ENCODE measurements at regions not wholly inside any gene's neighbourhood (a gene's known extent, or its start where the extent isn't known, plus 50 kb on each side); places are given as distances from the start of the nearest gene placed in this dataset.

GRCh38 chr4:89400287-89401035, 92.9 kb upstream of the GPRIN3 start:
- CTCF ChIA-PET, result no interaction called here
- TF ChIP-seq NFRKB (IDR thresholded peaks at IDR 0.05) (no peak), BHLHE40 (IDR thresholded peaks at IDR 0.05; ENCODE audit: borderline replicate concordance) (no peak), L3MBTL2 (conservative IDR thresholded peaks at IDR 0.05) (no peak), FOXK2 (IDR thresholded peaks at IDR 0.05) (no peak), CTBP1 (IDR thresholded peaks at IDR 0.05; ENCODE audit: borderline replicate concordance) (no peak), HDGF (IDR thresholded peaks at IDR 0.05; ENCODE audit: borderline replicate concordance) (no peak), SP1 (IDR thresholded peaks at IDR 0.05) (no peak), ARNT (IDR thresholded peaks at IDR 0.05) (no peak), ZNF384 (IDR thresholded peaks at IDR 0.05) (no peak), TARDBP (IDR thresholded peaks at IDR 0.05) (no peak), ELF4 (IDR thresholded peaks at IDR 0.05) (no peak), LEF1 (IDR thresholded peaks at IDR 0.05; ENCODE audit: borderline replicate concordance) (no peak), FOXA1 (IDR thresholded peaks at IDR 0.05) (no peak), PKNOX1 (IDR thresholded peaks at IDR 0.05) (no peak), SUZ12 (IDR thresholded peaks at IDR 0.05) (no peak), FOXM1 (IDR thresholded peaks at IDR 0.05; ENCODE audit: borderline replicate concordance) (no peak)
- no peak for DNase-seq (ENCODE audit: extremely low spot score)
- POLR2A ChIA-PET, result no interaction called here

- POLR2A ChIA-PET, result no interaction called here
- DNase-seq (ENCODE audit: extremely low spot score), result no peak
- TF ChIP-seq ARNT (IDR thresholded peaks at IDR 0.05) (no peak), FOXM1 (IDR thresholded peaks at IDR 0.05; ENCODE audit: borderline replicate concordance) (no peak), HDGF (IDR thresholded peaks at IDR 0.05; ENCODE audit: borderline replicate concordance) (no peak), CTBP1 (IDR thresholded peaks at IDR 0.05; ENCODE audit: borderline replicate concordance) (no peak), PKNOX1 (IDR thresholded peaks at IDR 0.05) (no peak)
- CTCF ChIA-PET, result no interaction called here
Measured at GRCh38 chr4:89398644-89399043, 91.0 kb upstream of the GPRIN3 start.

- DNase-seq (ENCODE audit: extremely low spot score), result no peak
- ChIA-PET POLR2A (no interaction called here), CTCF (no interaction called here)
- TF ChIP-seq SP1 (IDR thresholded peaks at IDR 0.05), result no peak
- no peak for TF ChIP-seq PKNOX1 (IDR thresholded peaks at IDR 0.05)
- TF ChIP-seq ZNF384 (IDR thresholded peaks at IDR 0.05), result no peak
- TF ChIP-seq FOXA1 (IDR thresholded peaks at IDR 0.05), result no peak
- TF ChIP-seq FOXK2 (IDR thresholded peaks at IDR 0.05), result no peak
- no peak for TF ChIP-seq SUZ12 (IDR thresholded peaks at IDR 0.05)
- TF ChIP-seq LEF1 (IDR thresholded peaks at IDR 0.05; ENCODE audit: borderline replicate concordance), result no peak
- no peak for TF ChIP-seq ELF4 (IDR thresholded peaks at IDR 0.05)
- TF ChIP-seq CTBP1 (IDR thresholded peaks at IDR 0.05; ENCODE audit: borderline replicate concordance), result no peak
- TF ChIP-seq ARNT (IDR thresholded peaks at IDR 0.05), result no peak
Measured at GRCh38 chr4:89398146-89398545, 90.5 kb upstream of the GPRIN3 start.

- CTCF ChIA-PET, result no interaction called here
- POLR2A ChIA-PET, result no interaction called here
- TF ChIP-seq BHLHE40 (IDR thresholded peaks at IDR 0.05; ENCODE audit: borderline replicate concordance), result no peak
- TF ChIP-seq ZNF384 (IDR thresholded peaks at IDR 0.05), result no peak
- TF ChIP-seq NFRKB (IDR thresholded peaks at IDR 0.05), result no peak
- no peak for TF ChIP-seq ARNT (IDR thresholded peaks at IDR 0.05)
- TF ChIP-seq FOXA1 (IDR thresholded peaks at IDR 0.05), result no peak
- no peak for TF ChIP-seq PKNOX1 (IDR thresholded peaks at IDR 0.05)
- no peak for TF ChIP-seq TARDBP (IDR thresholded peaks at IDR 0.05)
- TF ChIP-seq SP1 (IDR thresholded peaks at IDR 0.05), result no peak
- TF ChIP-seq HDGF (IDR thresholded peaks at IDR 0.05; ENCODE audit: borderline replicate concordance), result no peak
- no peak for TF ChIP-seq SUZ12 (IDR thresholded peaks at IDR 0.05)
- TF ChIP-seq FOXK2 (IDR thresholded peaks at IDR 0.05), result no peak
- no peak for TF ChIP-seq CTBP1 (IDR thresholded peaks at IDR 0.05; ENCODE audit: borderline replicate concordance)
- no peak for TF ChIP-seq FOXM1 (IDR thresholded peaks at IDR 0.05; ENCODE audit: borderline replicate concordance)
- TF ChIP-seq L3MBTL2 (conservative IDR thresholded peaks at IDR 0.05), result no peak
- TF ChIP-seq LEF1 (IDR thresholded peaks at IDR 0.05; ENCODE audit: borderline replicate concordance), result no peak
- TF ChIP-seq ELF4 (IDR thresholded peaks at IDR 0.05), result no peak
- DNase-seq (ENCODE audit: extremely low spot score), result no peak
Measured at GRCh38 chr4:89397441-89397840, 89.8 kb upstream of the GPRIN3 start.

GRCh38 chr4:89382439-89382838, 74.8 kb upstream of the GPRIN3 start:
- POLR2A ChIA-PET, result no interaction called here
- TF ChIP-seq FOXK2 (IDR thresholded peaks at IDR 0.05) (no peak), ZNF384 (IDR thresholded peaks at IDR 0.05) (no peak), ARNT (IDR thresholded peaks at IDR 0.05) (no peak), BHLHE40 (IDR thresholded peaks at IDR 0.05; ENCODE audit: borderline replicate concordance) (no peak), FOXM1 (IDR thresholded peaks at IDR 0.05; ENCODE audit: borderline replicate concordance) (no peak), CTBP1 (IDR thresholded peaks at IDR 0.05; ENCODE audit: borderline replicate concordance) (no peak), TARDBP (IDR thresholded peaks at IDR 0.05) (no peak), LEF1 (IDR thresholded peaks at IDR 0.05; ENCODE audit: borderline replicate concordance) (no peak), FOXA1 (IDR thresholded peaks at IDR 0.05) (no peak), HDGF (IDR thresholded peaks at IDR 0.05; ENCODE audit: borderline replicate concordance) (no peak), NFRKB (IDR thresholded peaks at IDR 0.05) (no peak), ELF4 (IDR thresholded peaks at IDR 0.05) (no peak), SP1 (IDR thresholded peaks at IDR 0.05) (no peak), L3MBTL2 (conservative IDR thresholded peaks at IDR 0.05) (no peak), SUZ12 (IDR thresholded peaks at IDR 0.05) (no peak), PKNOX1 (IDR thresholded peaks at IDR 0.05) (no peak)
- no peak for DNase-seq (ENCODE audit: extremely low spot score)
- CTCF ChIA-PET, result no interaction called here
